ENCODE measurements at regions not wholly inside any gene's neighbourhood (a gene's known extent, or its start where the extent isn't known, plus 50 kb on each side); places are given as distances from the start of the nearest gene placed in this dataset.

- TF ChIP-seq TEAD4 (IDR thresholded peaks at IDR 0.05) = no peak
- no peak for TF ChIP-seq MAX (IDR thresholded peaks at IDR 0.05)
- TF ChIP-seq USF1 (IDR thresholded peaks at IDR 0.05) = no peak
- no peak for TF ChIP-seq EGR1 (IDR thresholded peaks at IDR 0.05)
- TF ChIP-seq YY1 (IDR thresholded peaks at IDR 0.05; ENCODE audit: low read depth) = no peak
- TF ChIP-seq RAD21 (IDR thresholded peaks at IDR 0.05; ENCODE audit: low read depth) = no peak
- TF ChIP-seq TAF1 (IDR thresholded peaks at IDR 0.05; ENCODE audit: low read depth) = no peak
- no peak for TF ChIP-seq REST (IDR thresholded peaks at IDR 0.05; ENCODE audit: low read depth)
- no peak for TF ChIP-seq EP300 (IDR thresholded peaks at IDR 0.05; ENCODE audit: borderline replicate concordance)
- TF ChIP-seq FOXM1 (IDR thresholded peaks at IDR 0.05; ENCODE audit: borderline replicate concordance, low read depth) = no peak
- TF ChIP-seq CREB1 (IDR thresholded peaks at IDR 0.05; ENCODE audit: low read depth) = no peak
- no peak for TF ChIP-seq CEBPB (IDR thresholded peaks at IDR 0.05)
- TF ChIP-seq TCF12 (IDR thresholded peaks at IDR 0.05; ENCODE audit: low read depth) = no peak
- no peak for TF ChIP-seq NFIC (IDR thresholded peaks at IDR 0.05)
Observed at GRCh38 chr12:115558281-115558680, 719.2 kb downstream of the MED13L start.
